ENCODE measurements at regions not wholly inside any gene's neighbourhood (a gene's known extent, or its start where the extent isn't known, plus 50 kb on each side); places are given as distances from the start of the nearest gene placed in this dataset.

DNA sequence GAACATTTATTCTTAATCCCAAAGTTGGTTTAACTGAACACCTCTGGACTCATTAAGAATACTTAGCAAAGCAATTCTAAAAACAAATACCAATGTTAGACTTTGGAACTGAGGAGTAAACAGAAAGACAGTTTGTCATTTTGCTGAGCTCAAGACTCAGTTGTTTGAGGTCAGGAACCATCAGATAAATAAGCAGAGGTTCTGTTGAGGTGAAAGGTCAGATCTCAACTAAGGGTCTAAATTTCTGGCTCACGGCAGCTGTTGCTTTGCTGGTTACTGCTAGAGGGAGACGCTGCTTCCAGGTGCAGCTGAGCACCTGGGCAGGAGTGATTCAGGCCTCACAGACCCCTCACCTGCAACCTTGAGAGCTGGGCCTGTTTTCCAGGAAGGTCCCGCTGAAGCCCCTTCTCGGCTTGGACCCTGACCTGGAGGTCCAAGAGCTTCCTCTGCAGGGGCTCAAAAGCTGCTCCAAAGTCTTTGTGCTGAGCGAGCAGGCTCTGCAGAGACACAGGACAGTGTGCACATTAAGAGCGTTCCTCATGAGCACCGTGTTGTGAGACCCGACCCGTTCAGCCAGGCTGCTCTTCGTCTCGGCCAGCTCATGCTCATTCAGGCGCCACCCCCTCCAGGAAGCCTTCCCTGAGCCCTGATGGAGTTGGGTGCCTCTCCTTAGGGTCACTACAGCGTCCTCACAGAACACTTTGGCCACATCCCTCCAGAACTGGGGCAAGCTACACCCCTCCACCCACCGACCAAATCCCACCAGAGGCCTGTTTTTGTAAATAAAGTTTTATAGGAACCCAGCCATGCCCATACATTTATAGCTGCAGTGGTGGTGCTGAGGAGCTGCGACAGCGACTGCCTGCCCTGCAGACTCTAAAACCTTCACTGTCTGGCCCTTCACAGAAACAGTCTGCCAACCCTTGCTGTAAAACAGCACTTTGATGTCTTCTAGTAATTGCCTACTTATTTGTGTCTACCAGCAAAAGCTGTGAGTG, 72.0 kb downstream of the SYNE3 start:
- DNase-seq (ENCODE audit: insufficient read length, low spot score): no peak
- FAIRE-seq: no peak

DNA sequence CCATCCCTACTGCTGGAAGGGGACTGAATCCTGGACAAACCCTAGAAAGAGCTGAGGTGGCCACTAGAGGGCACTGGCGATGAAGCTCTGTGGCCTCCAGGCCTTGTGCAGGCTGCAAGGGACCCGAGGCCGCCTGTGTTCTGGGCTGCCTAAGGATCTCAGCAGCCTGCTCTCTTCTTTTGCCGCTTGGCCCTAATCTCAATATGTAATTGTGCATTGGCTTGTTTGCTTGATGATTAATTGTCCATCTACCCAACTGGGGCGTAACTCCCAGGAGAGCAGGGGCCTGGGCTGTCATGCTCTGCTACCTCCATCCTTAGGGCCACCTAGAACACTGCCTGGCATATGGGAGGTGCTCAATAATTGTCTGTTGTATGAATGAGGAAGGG, 73.8 kb downstream of the SYNE3 start:
- peak; percentile 88 for DNase-seq (ENCODE audit: insufficient read length, low spot score)

DNA sequence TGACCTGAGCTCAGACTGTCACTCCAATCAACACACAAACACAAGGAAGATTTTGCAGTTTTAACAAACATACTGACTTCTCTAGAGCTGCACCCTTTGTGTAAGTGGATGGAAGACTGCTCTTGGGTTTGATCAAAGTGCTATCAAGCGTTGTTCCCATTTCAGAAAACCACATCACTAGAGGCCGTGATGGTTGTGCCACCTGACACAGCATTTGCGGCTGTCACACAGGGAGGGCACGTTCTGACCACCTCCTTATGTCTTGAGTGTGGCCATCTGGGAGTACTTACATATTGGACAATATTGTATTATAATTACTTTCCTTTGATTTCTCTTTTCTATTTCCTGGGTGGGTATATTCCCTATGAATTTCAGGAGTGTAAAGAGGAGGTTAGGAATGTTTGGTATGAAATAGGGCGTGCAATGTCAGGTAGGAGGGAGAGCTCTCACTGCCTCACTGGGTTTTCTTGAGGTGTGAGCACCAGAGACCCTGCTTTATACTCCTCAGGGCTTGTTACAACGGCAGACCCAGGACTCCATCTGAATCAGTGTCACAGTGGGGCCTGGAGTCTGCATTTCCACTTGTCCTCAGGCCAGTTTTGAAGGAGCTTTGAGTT, 74.3 kb downstream of the SYNE3 start:
- DNase-seq (ENCODE audit: insufficient read length, low spot score) (no peak), FAIRE-seq (peak; percentile 4)

More for the DNA sequence above, 73.8 kb downstream of the SYNE3 start:
- FAIRE-seq: peak; percentile 58

DNA sequence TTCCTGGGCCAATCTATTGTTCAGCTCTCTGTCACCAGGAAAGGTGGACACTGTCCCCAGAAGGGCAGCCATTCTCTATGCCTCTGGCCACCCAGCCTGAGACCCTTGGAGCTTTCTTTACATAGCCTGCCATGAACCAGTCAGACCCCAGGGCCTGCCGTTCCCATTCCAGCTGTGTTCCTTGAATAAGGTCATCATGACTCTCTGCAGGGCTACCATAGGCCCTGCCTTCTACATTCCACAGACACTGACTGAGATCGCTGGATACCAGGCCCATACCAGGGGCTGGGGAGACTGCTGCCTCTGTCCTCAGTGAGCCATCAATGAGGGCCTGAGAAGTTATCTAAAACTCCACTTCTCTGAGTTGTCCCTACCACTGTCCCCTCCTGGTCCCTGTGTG, 75.5 kb downstream of the SYNE3 start:
- FAIRE-seq (no peak), DNase-seq (ENCODE audit: insufficient read length, low spot score) (no peak)

DNA sequence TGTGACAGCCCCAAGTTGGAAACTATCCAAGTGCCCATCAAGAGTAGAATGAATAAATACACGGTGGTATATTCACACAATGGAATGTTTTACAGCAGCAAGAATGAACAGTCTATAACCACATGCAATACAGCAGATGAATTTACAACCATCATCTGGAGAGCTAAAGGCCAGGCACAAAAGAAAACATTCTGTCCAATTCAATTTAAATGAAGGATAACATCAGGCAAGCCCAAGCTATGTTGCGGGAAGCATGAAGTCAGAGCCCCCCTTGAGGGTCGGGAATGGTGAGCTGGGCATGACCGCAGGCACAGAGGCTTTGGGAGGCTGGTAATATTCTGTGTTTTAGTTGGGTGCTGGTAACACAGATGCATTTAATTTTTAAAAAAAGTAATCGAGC, 76.0 kb downstream of the SYNE3 start:
- FAIRE-seq (no peak), DNase-seq (ENCODE audit: insufficient read length, low spot score) (no peak)

DNA sequence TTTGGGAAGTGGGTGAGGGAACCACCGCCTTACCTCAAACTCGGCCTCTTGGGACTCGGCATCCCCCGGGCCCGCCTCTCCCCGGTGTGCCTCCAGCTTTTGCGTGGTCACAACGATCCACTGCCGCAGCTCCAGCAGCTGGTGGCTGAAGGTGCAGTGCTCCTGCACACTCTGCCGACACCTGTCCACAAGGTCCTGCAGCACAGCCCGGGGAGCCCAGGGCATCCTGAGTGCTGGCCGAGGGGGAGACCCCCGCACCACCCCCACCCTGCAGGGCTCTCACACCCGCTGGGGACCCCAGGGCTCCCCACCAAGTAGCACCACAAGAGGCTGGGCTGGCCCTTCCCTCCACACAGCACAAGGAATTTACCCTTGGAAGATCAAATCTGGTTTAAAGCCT, 76.6 kb downstream of the SYNE3 start:
- DNase-seq (ENCODE audit: insufficient read length, low spot score): no peak
- FAIRE-seq: no peak

DNA sequence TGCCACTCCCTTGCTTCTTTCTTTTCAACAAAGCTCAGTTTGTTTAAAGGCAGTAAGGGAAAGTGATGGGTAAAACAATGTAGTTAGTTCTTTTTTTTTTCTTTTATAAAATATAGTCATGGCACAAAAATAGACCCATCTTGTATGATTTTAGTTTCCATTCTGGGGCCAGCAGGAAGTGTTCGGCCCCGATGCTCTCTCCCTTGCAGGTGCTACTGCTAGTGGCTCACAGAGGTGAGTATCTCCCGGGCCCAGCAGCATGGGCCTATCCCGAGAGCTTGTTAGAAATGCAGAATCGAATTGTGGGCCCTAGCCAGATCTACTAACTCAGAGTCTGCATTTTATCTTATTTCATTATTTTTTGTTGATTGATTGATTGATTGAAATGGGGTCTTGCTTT, 78.7 kb downstream of the SYNE3 start:
- no peak for DNase-seq (ENCODE audit: insufficient read length, low spot score)
- FAIRE-seq: no peak

DNA sequence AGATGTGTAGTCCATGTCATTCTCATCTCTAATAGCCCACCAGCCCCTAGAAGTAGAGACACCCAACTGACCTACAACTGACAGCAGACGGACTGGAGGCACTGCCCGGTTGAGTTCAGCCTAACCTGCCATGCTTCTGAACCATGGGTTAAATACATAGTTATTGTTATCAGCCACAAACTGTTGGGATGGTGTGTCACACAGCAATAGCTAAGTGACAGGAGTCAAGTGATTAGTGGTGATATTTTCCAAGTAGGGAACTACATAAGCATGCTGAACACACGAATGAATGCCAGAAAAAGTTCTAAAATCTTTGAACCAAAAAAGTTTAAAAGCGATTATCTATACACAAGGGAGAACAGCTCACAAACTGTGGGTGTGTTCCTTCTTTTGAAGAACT, 80.1 kb downstream of the SYNE3 start:
- no peak for DNase-seq (ENCODE audit: insufficient read length, low spot score)
- FAIRE-seq: no peak

DNA sequence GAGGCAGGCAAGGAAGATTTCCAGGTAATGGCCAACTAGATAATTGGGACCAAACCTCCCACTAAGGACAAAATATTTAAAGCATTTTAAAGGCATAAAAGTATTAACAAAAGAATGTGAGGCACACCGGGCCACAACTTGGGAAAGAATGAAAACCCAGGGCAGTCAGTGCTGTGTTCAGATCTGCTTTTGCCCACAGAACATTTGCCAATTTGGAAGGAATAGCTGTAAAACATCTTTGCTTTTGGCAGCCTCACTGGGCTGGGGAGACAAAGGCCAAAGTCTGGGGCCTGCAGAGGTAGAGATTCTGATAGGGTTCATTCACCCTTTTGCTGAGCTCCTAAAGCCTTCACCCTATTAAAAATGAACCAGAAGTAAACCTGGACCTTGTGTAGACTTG, 82.3 kb downstream of the SYNE3 start:
- no peak for DNase-seq (ENCODE audit: insufficient read length, low spot score)
- no peak for FAIRE-seq

DNA sequence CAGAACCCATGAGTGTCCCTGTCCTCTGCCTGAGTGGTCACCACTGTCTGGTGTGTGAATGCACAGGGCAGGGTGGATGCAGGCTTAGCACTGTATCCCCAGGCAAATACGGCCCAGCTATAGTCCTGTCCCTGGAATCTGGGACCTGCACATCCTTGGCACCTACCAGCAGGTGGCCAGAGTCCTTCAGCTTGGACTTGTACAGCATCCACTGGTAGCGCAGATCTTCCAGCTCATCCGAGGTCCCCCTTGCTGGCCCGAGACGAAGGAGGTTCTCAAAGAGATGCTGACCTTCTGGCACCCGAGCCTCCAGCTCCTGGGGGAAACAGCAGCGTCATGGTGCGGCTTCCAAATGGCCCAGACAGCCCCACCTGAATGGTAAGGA, 83.4 kb downstream of the SYNE3 start:
- DNase-seq (ENCODE audit: insufficient read length, low spot score) (no peak), FAIRE-seq (peak; percentile 38)

DNA sequence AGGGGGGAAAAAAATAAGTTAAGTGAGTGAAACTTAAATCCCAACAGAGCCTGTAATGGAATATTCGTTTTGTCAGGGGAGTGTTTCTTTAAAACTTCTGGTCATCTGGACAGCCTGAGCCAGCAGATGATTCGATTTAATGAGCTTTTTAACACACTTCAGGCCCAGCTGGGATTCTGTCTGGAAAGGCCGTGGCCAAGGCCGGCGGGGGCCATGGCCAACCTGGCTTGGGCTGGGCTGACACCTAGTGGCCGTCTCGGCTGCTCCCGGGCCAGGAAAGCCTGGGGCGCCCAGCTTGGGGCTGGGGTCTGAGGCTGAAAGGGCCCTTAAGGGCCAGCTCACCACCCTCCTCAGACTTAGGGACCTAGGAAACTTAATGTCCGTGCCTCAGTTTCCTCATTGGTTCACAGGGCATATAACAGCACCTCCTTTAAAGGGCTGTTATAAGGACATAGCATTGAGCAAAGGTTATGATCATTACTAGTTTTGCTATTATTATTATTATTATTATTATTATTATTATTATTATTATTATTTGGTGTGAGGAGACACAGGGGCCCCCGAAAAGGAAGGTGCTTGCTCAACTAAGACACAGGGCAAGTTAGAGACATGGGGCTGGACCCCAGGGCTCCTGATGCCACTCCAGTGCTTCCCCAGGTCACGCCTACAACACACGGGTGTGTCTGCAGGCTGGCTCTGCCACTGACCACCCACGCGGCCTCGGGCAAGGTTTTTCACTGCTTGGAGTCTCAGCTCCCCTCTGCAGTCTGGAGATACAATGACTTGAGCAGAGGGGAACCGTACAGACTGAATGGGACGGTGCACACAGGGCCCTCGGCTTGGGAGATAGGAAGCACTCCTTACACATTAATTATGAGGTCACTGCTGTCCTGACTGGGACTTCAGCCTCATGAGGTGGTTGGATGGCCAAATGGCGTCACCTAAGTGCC, 84.0 kb downstream of the SYNE3 start:
- FAIRE-seq: no peak
- peak; percentile 67 for DNase-seq (ENCODE audit: insufficient read length, low spot score)

DNA sequence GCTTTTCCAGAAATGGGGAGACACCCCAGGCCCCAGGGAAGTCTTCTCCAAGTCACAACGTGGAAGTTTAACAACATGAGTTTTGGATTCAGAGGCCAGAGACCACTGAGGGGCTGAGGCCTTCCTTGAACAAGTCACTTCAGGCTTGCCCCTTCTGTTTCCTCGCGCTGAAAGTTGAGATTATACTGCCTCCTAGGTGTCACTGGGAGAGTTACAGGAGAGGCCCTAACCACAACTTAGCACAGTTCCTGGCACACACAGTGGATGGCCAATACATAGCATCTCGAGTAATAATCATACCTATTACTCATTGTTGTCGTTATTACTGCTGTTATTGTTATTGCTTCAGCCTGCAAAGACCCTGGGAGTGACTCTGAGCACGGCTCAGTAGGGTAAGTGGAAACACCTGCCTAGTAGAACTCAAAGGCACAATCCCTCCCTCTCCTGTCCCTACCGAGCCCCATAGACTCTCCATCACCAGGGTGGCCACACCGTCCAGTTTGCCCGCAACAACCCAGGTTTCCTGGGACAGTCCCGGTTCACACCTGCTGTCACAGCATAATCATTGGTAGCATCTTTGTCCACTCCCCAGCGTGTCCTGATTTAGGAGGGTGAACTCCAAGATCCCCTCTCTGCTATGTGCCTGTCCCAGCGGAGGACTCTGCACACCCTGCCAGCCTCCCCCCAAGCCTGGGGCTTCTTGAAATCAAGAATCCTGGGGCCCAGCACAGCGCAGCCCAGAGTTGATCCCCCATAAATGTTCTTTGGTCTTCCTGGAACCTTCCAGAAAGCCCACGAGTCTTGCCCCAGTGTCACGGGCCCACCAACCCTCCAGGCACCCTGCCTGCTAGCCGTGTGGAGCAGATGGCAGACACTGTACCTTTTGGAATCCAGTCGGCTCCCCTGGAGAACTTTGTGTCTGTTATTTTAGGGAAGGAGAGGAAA, 85.0 kb downstream of the SYNE3 start:
- DNase-seq (ENCODE audit: insufficient read length, low spot score) (peak; percentile 21), FAIRE-seq (no peak)

DNA sequence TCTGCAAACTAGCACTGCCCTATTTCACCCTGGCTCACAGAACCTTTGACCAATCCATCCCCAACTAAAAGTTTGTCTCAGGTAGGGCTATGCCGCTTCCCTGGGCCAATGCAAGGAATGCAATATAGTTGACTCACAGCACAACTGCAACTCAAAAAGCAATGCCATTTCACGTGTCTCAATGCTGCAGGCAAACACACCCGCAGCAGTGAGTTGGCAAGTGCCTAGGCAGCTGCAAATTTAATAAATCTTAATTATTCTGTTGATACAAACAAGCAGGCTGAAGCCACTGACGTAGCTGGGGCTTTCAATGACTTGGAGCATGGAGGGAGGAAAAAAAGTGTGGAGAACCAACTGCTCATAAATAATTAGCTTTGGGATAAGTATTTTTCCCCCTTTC, 87.9 kb downstream of the SYNE3 start:
- no peak for FAIRE-seq
- no peak for DNase-seq (ENCODE audit: insufficient read length, low spot score)

DNA sequence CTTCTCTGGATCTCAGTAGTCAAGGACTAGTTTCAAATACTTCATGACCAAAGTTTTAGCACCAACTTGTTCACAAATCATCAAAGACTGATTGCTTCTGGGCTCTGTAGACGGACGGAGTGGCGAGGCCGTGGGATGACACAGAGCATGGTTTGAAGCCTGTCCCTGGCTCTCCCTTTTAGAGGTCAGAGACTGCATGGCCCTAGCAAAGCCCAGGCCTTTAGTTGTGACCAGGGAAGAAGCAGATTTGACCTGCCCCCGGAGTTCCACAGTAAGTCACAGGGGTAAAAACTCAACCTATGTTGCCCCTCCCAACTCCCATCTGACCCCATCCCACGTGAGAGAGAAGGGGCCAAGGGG, 90.4 kb downstream of the SYNE3 start:
- FAIRE-seq: no peak
- DNase-seq (ENCODE audit: insufficient read length, low spot score): no peak

DNA sequence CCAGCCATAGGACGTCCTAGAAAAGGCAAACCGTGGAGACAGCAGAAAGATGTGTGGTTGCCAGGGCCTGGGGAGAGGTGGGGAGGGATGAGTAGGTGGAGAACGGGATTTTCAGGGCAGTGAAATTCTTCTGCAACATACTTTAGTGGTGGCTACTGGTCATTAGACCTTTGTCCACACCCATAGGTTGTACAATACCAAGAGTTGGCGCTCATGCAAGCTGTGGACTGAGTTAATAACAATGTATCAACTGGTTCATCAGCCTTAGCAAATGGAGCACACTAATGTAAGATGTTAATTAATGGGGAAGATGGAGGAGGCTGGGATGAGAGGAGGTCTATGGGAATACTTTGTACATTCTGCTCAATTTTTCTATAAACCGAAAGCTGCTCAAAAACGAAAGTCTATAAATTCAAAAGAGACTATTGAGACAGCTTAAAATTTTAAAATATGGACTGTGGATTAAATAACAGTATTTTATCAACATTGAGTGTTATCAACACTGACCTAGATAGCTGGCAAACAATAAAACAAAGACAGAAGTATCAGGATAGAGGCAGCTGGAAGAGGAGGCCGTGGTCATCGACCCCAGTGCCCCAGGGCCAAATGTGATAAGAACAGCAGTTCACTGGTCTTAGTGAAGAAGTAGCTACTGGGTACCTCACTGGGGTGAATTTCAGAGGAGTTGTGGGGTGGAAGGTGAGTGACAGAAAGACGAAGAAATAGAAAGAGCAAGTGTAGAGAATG, 90.9 kb downstream of the SYNE3 start:
- DNase-seq (ENCODE audit: insufficient read length, low spot score): no peak
- FAIRE-seq: no peak

DNA sequence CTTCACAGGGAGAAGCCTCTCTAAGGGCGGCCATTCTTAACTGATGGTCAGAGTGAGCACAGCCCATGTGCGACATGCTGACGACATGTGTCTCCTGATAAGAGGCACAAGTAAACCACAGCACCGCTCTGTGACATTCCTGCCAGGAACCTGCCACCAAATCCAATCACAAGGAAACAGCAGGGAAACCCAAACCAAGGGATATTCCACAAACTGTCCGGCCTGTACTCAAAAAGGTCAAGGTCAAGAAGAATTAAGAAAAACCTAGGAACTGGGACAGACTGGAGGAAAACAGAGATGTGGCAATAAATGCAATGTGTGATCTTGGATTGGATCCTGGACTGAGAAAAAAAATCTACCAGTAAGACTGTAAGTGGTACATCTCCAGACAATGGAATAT, 91.9 kb downstream of the SYNE3 start:
- FAIRE-seq: no peak

DNA sequence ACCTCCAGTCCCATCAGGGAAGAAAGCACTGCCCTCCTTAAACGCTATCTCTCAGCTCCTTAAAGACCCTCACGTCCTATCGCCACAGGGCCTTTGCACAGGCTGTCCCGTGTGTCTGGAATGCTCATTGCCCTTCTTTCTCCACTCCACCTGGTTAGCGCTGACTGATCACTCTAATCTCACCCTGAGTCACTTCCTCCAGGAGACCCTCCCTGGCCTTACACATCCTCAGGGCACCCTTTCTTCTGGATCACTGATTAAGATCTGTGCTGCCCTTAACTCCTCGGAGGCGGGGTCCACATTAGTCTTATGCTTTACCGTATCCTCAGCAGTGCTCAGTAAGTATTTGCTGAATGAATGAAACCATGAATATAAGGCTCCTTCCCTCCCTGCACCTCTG, 94.7 kb downstream of the SYNE3 start:
- FAIRE-seq (no peak), DNase-seq (ENCODE audit: insufficient read length, low spot score) (no peak)

More for the DNA sequence above, 91.9 kb downstream of the SYNE3 start:
- DNase-seq (ENCODE audit: insufficient read length, low spot score): no peak

DNA sequence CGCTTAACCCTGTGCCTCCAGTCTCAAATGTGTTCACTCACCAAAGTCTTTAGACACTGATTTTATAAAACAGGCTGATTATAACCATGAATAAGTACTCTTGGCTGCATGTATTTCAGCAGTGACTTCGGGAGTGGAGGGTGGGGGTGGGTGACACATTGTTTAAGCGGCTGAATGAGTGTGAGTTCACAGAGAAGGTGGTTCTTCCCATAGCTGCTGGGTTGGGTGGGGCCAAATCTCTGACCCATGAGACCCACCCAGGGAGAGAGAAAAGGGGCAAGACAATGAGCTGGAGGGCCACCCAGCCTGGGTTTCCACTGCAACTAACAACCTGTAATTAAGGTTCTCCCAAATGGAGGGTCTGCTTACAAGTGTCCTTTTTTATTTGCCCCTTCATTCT, 96.4 kb downstream of the SYNE3 start:
- DNase-seq (ENCODE audit: insufficient read length, low spot score) (no peak), FAIRE-seq (no peak)

DNA sequence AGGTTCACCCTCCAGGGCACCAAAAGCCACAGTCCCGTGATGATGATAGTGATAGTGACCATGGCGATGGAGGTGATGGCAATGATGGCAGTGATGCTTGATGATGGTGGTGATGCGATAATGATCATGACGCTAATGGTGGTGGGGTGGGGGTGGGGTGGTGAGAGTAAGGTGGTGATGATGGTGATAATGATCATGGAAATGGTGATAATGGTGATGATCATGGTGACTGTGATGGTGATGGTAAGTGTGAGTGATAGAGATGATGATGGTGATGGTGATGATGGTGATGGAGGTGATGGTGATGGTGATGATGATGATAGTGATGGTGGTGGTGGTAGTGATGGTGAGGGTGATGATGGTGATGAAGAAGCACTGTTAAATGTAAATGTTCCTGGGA, 96.9 kb downstream of the SYNE3 start:
- FAIRE-seq (peak; percentile 89), DNase-seq (ENCODE audit: insufficient read length, low spot score) (no peak)

Measured in HTR-8/SVneo (cell line).